Stimulated activated CD8-positive, alpha-beta memory T cell treated with anti-CD3 and anti-CD28 coated beads, Interleukin-7, amount 100 ng/mL, for 48 hours (primary cell): ENCODE measurements at regions not wholly inside any gene's neighbourhood (a gene's known extent, or its start where the extent isn't known, plus 50 kb on each side); places are given as distances from the start of the nearest gene placed in this dataset.
"Not testable (repeated sequence)": the region's sequence is repeated elsewhere in the genome, so short reads cannot be mapped to it uniquely, and the experiment has no call there.

Experiments
- DNase-seq, 2 donors: peaks; one replicate each; pipeline ENCODE4 v3.0.0-alpha.2; 2020; ENCODE audit warnings: low read depth in 1 of 2; ENCODE audit errors: extremely low read depth in 1 of 2

GRCh38 chr6:112401083-112401482 is 54.0 kb downstream of the RFPL4B start:
- DNase-seq, result no peak

GRCh38 chr6:112407101-112407590 is 60.0 kb downstream of the RFPL4B start:
- DNase-seq, result no peak

- no peak for DNase-seq
Observed at GRCh38 chr6:112408522-112408921, 61.4 kb downstream of the RFPL4B start.

- no peak for DNase-seq
Observed at GRCh38 chr6:112409311-112409710, 62.2 kb downstream of the RFPL4B start.

DNA sequence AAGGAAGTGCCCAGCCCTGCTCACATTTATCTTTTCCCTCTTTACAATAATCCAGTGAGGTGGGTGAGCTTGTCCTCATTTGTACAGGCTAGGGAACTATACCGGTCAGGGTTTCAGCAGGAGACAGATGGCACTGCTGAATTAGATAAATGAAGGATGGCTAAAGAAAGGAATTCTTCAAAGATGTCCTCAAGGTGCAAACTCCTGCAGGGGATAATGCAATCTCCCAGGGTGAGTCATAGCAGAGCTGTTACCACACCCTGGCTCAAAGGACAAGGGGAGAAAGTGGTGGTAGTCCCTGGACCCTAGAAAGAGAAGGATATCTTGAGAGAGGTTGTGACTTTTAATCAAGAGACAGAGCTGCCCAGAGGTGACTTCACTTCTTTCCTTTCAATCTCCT is 66.7 kb downstream of the RFPL4B start:
- DNase-seq, result no peak

- DNase-seq, result no peak
Observed at GRCh38 chr6:112415366-112415765, 68.2 kb downstream of the RFPL4B start.

DNA sequence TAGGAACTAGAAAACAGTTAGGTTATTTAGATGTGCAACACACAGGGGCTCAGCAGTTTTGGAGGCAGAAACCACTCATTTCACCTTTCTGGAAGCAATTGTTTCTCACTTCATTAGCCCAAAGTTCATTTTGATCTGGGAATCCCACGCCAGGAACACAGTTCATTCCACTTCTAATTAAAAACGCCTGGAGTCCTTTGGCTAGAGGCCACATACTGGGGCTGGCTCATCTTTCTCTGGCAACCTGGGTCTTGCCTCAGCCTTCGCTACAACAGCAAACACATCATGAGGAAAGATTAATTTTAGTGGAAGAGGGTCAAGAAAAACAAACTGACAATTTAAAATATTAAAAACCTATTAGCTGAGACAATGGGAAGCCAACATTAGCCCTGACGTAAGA is 69.7 kb downstream of the RFPL4B start:
- no peak for DNase-seq

DNA sequence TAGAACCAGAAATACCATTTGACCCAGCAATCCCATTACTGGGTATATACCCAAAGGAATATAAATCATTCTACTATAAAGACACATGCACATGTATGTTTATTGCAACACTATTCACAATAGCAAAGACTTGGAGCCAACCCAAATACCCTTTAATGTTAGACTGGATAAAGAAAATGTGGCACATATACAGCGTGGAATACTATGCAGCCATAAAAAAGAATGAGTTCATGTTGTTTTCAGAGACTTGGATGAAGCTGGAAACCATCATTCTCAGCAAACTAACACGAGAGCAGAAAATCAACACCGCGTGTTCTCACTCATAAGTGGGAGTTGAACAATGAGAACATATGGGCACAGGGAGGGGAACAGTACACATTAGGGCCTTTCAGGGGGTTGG is 79.9 kb downstream of the RFPL4B start:
- DNase-seq, result not testable (repeated sequence)

GRCh38 chr6:112427499-112427898 is 80.4 kb downstream of the RFPL4B start:
- DNase-seq, result no peak

GRCh38 chr6:112428477-112428876 is 81.3 kb downstream of the RFPL4B start:
- DNase-seq, result no peak

GRCh38 chr6:112429226-112429625 is 82.1 kb downstream of the RFPL4B start:
- DNase-seq, result no peak

DNA sequence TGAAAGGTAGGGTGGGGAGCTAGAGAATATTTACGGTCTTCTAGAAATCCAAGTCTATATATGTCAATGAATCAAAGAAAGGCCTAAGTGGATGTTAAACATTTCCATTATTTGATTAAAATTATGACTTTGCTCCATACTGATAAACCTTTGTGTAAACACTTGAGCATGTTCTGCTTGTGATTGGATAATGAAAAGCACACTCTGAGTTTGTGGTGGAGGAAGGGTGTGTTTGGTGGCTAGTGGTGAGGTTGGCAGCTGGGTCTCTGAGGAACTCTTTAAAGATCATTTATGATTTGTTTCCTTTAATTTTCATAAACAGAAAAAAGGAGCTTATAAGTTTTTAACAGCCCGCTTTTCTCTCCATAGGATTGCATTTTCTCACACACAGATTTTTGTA is 84.7 kb downstream of the RFPL4B start:
- no peak for DNase-seq

- no peak for DNase-seq
Observed at GRCh38 chr6:112432853-112433252, 85.7 kb downstream of the RFPL4B start.

DNA sequence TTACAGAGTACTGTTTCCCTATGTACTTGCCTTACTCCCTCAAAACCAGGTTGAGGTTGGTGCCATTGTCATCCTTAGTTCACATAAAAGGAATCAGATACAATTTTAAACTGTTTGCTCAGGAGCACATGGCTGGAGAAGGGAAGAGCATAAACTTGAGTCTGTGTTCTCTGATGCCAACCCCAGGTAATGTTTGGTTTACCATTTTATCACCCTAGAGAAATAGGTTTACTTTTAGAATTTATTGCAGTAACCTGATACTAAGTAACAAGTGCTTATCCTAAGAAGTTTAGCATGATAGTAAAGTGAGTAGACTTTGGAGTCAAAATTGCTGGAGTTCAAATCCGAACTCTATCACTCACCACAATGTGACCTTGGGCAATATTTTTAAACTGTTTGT is 86.3 kb downstream of the RFPL4B start:
- DNase-seq, result no peak

GRCh38 chr6:112434896-112435435 is 87.8 kb downstream of the RFPL4B start:
- DNase-seq, result no peak

DNA sequence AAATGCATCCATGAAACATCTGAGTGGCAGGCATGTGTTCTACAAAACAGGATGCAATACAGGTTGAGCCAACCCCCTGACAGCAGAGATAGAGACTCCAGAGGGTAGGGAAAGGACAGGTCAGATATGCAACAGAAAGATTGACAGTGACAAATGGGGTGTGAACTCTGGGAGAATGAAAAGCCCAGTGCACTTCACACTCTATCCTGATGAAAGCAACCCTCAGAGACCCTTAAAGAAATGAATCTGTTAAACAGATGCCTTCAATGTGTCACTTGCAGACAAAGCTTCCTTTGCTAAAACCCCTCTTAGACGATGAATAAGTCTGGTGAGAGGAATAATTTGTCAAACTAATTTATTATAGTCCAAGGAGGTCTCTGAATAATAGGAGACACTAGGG is 89.9 kb downstream of the RFPL4B start:
- no peak for DNase-seq

DNA sequence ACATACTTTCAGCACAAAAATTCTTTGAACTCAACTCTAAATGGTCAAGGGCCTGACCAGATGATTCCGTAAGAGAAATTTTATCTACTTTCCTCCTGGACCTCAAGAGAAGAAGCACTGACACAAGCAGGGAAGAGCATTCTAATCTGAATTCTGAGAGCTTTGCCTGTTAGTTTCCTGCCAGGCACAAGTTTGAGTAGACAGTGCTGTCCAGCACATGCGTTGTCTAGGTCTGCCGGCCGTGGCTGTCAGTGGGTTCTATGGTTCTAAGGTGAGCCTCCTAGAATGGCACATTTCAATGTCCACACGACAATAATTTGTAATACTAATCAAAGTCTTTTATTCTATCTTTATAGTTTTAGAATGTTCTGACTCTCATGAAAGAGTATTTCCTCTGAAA is 91.9 kb downstream of the RFPL4B start:
- DNase-seq, result no peak

- no peak for DNase-seq
Observed at GRCh38 chr6:112439432-112439831, 92.3 kb downstream of the RFPL4B start.

DNA sequence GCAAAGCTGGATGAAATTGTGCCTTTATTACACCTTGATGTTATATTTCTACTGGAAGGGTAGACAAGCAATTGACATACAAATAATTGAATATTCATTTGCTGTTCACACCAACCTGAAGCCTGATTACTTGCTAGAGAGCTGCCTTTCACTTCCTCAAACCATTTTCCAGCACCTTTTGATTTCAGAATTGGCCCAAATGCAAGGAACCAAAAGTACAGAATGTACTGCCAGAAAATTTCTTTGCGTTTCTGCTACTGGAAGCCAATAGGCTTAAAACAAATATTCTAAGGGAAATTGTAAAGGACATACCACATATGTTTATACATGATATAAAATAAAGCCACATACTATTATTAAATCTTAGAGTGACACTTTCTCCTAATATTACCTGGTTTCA is 94.5 kb downstream of the RFPL4B start:
- no peak for DNase-seq

DNA sequence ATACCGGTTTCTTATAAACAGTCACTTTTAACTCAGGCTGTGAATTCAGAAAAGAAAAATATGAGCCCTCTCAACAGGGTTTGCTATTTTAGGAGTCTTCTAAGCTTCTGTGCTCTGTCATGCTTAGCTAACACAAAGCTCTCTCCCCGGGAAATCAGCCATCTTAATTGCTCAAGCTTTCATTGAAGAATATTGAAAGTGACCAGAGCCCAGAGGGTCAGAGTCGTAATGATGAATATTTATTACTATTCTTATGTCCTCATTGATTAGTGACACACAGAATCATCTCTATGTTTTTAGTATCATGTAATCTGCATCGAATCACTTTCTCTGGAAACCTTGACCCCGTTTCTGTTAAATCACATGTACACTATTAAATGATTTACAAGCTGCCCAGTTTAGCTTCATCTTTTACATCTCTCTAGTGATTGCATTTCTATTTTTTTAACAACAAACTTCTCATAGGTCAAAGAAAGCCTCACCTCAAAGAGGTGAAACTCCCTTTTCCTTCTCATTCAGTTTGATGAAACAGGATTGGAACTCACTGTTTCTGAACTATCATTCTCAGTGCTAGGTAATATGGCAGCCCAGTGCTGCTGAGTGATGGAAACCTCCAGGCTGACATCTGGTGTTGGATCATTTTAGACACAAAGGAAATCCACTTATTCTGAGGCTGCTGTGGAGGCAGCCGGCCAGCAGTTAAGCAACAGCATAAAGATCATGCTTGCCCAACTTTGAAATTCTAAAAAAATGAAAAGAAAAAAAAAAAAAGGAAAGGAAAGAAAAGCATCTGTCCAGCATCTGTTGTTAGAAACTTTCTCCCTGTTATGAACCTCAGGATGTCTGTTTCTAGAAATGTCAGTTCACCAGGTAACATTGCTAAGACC is 96.3 kb downstream of the RFPL4B start:
- no peak for DNase-seq

DNA sequence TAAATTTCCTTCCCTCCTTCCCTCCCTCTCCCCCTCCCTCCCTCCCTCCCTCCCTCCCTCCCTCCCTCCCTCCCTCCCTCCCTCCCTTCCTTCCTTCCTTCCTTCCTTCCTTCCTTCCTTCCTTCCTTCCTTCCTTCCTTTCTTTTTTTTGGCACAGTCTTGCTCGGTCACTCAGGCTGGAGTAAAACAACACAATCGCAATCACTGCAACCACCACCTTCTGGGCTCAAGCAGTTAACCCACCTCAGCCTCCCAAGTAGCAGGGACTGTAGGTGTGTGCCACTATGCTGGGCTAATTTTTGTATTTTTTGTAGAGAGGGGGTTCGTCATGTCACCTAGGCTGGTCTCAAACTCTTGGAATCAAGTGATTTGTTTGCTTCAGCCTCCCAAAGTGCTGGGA is 101.7 kb downstream of the RFPL4B start:
- DNase-seq, result not testable (repeated sequence)

GRCh38 chr6:112450663-112451062 is 103.5 kb downstream of the RFPL4B start:
- no peak for DNase-seq
